Uterus (tissue), 2 donors: ENCODE measurements at regions not wholly inside any gene's neighbourhood (a gene's known extent, or its start where the extent isn't known, plus 50 kb on each side); places are given as distances from the start of the nearest gene placed in this dataset.

ENCODE experiments used
- CTCF ChIP-seq, 4 experiments: fragments of 200-600 bp in 2 of 4; fragments of 450-650 bp in 2 of 4; sonication (generic) in 2 of 4; IDR thresholded peaks; one replicate each; pipeline ENCODE4 v1.5.1; 2016 to 2019; ENCODE audit warnings: antibody characterized with exemption in 4 of 4, mild to moderate bottlenecking in 2 of 4, moderate library complexity in 1 of 4
- POLR2A ChIP-seq, 2 donors: fragments of 450-650 bp; IDR thresholded peaks; one replicate each; pipeline ENCODE4 v1.6.1; 2016; ENCODE audit warnings: antibody characterized with exemption in 2 of 2, mild to moderate bottlenecking in 1 of 2, moderate library complexity in 1 of 2

GRCh38 chr2:224190936-224191270 is 151.8 kb upstream of the SERPINE2 start:
- TF ChIP-seq CTCF (IDR thresholded peaks at IDR 0.05) (no peak), POLR2A (IDR thresholded peaks at IDR 0.05) (no peak)
